ENCODE measurements at regions not wholly inside any gene's neighbourhood (a gene's known extent, or its start where the extent isn't known, plus 50 kb on each side); places are given as distances from the start of the nearest gene placed in this dataset.

DNA sequence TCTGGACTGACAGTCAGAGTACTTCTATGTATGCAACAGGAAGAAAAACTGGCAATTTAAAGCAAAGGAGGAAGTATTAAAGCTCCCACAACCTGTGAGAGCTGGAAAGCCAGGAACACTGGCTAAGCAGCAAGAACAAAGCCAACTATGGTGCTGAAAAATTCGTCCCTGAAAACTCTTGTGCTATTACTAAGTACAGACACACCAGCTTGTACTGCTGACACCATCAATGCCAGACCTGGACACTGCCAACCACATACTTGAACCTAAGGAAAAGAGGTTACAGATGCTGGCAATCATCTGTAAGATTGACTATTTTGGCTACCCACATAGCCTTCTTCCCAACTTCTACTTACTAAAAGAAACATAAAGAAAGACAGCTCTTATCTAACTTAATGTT, 1110.6 kb downstream of the SORCS3 start:
- TF ChIP-seq, protein P1, sequence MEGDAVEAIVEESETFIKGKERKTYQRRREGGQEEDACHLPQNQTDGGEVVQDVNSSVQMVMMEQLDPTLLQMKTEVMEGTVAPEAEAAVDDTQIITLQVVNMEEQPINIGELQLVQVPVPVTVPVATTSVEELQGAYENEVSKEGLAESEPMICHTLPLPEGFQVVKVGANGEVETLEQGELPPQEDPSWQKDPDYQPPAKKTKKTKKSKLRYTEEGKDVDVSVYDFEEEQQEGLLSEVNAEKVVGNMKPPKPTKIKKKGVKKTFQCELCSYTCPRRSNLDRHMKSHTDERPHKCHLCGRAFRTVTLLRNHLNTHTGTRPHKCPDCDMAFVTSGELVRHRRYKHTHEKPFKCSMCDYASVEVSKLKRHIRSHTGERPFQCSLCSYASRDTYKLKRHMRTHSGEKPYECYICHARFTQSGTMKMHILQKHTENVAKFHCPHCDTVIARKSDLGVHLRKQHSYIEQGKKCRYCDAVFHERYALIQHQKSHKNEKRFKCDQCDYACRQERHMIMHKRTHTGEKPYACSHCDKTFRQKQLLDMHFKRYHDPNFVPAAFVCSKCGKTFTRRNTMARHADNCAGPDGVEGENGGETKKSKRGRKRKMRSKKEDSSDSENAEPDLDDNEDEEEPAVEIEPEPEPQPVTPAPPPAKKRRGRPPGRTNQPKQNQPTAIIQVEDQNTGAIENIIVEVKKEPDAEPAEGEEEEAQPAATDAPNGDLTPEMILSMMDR (IDR thresholded peaks at IDR 0.05; ENCODE audit: low read depth, low read length), result no peak
- no peak for TF ChIP-seq EZH2phosphoT487 (IDR thresholded peaks at IDR 0.05; ENCODE audit: low read depth)

All from OCI-LY3 (cell line).